ENCODE measurements at regions not wholly inside any gene's neighbourhood (a gene's known extent, or its start where the extent isn't known, plus 50 kb on each side); places are given as distances from the start of the nearest gene placed in this dataset.

GRCh38 chr12:111173391-111173790 lies 195.5 kb downstream of the PHETA1 start:
- no peak for TF ChIP-seq CTCF (IDR thresholded peaks at IDR 0.05)
- TF ChIP-seq POLR2A (IDR thresholded peaks at IDR 0.05) = no peak
- no peak for DNase-seq
- Histone ChIP-seq H3K36me3 (no peaks in the 10 kb centered on the region), H3K27ac (no peak overlapping the region), H3K4me1 (peaks cover 0 to 39% (median 0%) of the 10 kb centered on the region in 12 donors), H3K9me3 (no peaks in the 10 kb centered on the region), H3K27me3 (peaks cover 0 to 3% (median 0%) of the 10 kb centered on the region in 9 donors), H3K4me3 (no peak overlapping the region)
- WGBS, 4 donors = 85 to 95% (median 86%) methylated on average over 5 of the region's 5 CpGs
- intact Hi-C loops (cut with DNase I) = loop anchor here in 3 of 10 donors (5.0 to 10.0 kb wide), 3 partner anchors 149 to 239 kb away; no protein-coding TSS in a partner anchor
- no peak for ATAC-seq

GRCh38 chr12:111172786-111173185 lies 196.1 kb downstream of the PHETA1 start:
- intact Hi-C loops (cut with DNase I) = loop anchor here in 3 of 10 donors (5.0 to 10.0 kb wide), 3 partner anchors 148 to 238 kb away; no protein-coding TSS in a partner anchor

GRCh38 chr12:111171832-111172231 lies 197.1 kb downstream of the PHETA1 start:
- ATAC-seq = no peak
- no peak overlapping the region for H3K4me3 ChIP-seq
- peaks cover 0 to 3% (median 0%) of the 10 kb centered on the region in 9 donors for H3K27me3 ChIP-seq
- H3K4me1 ChIP-seq = peaks cover 0 to 39% (median under 1%) of the 10 kb centered on the region in 12 donors
- H3K27ac ChIP-seq = no peak overlapping the region
- no peaks in the 10 kb centered on the region for H3K36me3 ChIP-seq
- no peak for DNase-seq
- H3K9me3 ChIP-seq = no peaks in the 10 kb centered on the region
- intact Hi-C loops (cut with DNase I) = loop anchor here in 3 of 10 donors (5.0 to 10.0 kb wide), 3 partner anchors 147 to 237 kb away; no protein-coding TSS in a partner anchor
- TF ChIP-seq CTCF (IDR thresholded peaks at IDR 0.05) (no peak), POLR2A (IDR thresholded peaks at IDR 0.05) (no peak)
- WGBS, 4 donors = 83 to 98% (median 91%) methylated on average over 9 of the region's 9 CpGs

More at GRCh38 chr12:111172786-111173185, 196.1 kb downstream of the PHETA1 start:
- Histone ChIP-seq H3K4me3 (no peak overlapping the region), H3K36me3 (no peaks in the 10 kb centered on the region), H3K27me3 (peaks cover 0 to 3% (median 0%) of the 10 kb centered on the region in 9 donors), H3K4me1 (peaks cover 0 to 39% (median 0%) of the 10 kb centered on the region in 12 donors), H3K9me3 (no peaks in the 10 kb centered on the region), H3K27ac (no peak overlapping the region)
- DNase-seq = no peak
- WGBS, 4 donors = 64 to 73% (median 68%) methylated on average over 8 of the region's 8 CpGs
- TF ChIP-seq POLR2A (IDR thresholded peaks at IDR 0.05) = no peak
- ATAC-seq = no peak

- DNase-seq (no peak), ATAC-seq (no peak)
- Histone ChIP-seq H3K9me3 (no peaks in the 10 kb centered on the region), H3K27me3 (peaks cover 0 to 2% (median 0%) of the 10 kb centered on the region in 9 donors), H3K27ac (no peak overlapping the region), H3K36me3 (no peaks in the 10 kb centered on the region), H3K4me3 (no peak overlapping the region), H3K4me1 (peaks cover 0 to 39% (median 1%) of the 10 kb centered on the region in 12 donors)
- TF ChIP-seq CTCF (IDR thresholded peaks at IDR 0.05) (no peak), POLR2A (IDR thresholded peaks at IDR 0.05) (no peak)
- intact Hi-C loops (cut with DNase I) = loop anchor here in 3 of 10 donors (5.0 to 10.0 kb wide), 3 partner anchors 147 to 237 kb away; no protein-coding TSS in a partner anchor
- WGBS, 4 donors = 91 to 100% (median 92%) methylated on average over 5 to 9 of the region's 9 CpGs
Observed at GRCh38 chr12:111171345-111171744, 197.6 kb downstream of the PHETA1 start.

Measured in heart left ventricle (tissue), 16 donors.